HUDEP-2 (cell line): ENCODE measurements at regions not wholly inside any gene's neighbourhood (a gene's known extent, or its start where the extent isn't known, plus 50 kb on each side); places are given as distances from the start of the nearest gene placed in this dataset.
"Not testable (repeated sequence)": the region's sequence is repeated elsewhere in the genome, so short reads cannot be mapped to it uniquely, and the experiment has no call there.

ENCODE experiments used
- DNase-seq, 76 experiments: peaks; one replicate each; lab custom pipeline; 2025; ENCODE audit not compliant: unreplicated experiment in 76 of 76; lab: John Stamatoyannopoulos, UW

DNA sequence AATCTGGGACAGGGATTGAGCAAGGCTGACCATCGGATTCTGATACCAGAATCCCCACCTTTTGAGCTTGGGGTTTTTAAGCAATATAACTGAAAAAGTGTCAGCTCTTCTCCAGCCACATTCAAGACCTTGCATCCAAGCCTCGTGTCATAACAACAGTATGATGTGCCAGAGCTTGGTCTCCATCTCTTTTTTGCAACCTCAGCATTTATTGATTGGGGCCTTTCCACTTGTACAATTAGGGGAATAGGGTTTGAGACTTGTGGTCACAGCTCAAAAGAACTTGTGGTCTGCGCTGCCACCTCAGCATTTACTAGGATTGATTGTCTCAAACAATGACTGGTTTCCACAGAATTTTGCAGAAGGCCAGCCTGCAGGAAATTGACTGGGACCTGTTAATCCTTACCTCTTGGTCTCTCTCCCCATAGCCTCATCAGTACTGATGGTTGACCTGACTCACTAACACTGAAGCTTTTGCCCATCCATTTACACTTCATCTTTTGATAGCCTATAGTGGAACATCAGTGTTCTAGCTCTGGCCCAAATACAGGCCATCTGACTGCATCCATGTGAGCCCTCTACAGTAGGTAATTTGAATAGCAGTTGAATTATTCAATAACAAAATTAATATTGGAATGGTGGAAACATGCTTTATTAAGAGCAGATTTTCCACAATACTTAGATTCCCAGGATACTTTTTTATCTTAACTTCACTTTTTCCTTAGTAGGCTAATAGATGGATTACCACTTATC is 381.6 kb upstream of the PRR16 start:
- no peak for DNase-seq

DNA sequence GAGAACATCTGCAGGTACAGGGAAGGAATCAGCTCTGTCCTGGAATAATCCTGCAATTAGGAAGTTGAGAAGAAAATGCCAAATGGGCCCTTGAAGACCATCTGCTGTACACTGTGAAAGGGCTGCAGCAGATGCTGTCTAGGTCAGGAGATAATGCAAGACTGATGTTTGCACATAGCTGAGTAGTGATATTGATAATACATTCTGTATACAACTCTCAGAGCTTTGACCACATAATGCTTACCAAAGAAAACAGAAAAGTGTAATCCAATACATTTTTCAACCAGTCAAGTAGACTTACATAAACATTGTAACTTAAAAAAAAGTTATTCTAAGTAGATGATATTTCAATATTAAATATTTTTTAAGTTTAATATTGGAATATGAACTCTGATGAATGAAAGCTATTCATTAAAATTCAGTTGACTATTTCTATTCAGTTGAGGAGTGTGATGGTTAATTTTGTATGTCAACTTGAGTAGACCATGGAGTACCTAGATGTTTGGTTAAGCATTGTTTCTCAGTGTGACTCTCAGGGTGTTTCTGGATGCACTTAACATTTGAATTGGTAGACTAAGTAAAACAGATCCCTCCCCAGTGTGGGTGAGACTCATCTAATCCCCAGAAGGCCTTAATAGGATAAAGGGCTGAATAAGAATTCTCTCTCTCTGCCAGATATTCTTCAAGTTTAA is 380.1 kb upstream of the PRR16 start:
- no peak for DNase-seq

DNA sequence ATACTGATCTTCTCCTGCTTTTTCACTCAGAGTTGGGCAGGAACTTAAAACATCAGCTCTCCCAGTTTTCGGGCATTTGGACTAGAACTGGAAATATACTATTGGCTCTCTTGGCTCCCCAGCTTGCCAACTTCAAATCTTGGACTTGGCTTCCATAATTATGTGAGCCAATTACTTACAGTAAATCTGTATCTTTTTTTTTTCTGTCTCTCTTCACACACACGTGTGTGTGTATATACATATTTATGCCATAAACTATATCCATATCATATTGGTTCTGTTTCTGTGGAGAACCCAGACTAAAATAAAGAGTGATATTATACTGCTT is 379.6 kb upstream of the PRR16 start:
- DNase-seq, result no peak

DNA sequence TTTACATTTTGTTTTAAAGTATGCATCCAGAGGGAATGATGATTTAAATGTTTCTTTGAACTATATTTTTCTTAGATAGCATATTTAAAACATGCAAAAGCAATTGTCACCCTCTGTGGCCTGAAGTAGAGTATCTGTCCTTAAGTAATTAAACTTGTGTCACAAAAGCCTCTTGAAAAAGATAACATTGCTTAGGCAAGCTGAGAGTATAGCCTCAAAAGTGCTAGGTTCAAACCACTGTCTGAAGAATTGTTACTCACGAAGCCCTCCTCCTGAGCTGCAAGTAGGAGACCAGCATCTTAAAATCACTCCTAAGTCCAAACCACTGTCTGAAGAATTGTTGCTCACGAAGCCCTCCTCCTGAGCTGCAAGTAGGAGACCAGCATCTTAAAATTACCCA is 378.0 kb upstream of the PRR16 start:
- DNase-seq, result no peak

DNA sequence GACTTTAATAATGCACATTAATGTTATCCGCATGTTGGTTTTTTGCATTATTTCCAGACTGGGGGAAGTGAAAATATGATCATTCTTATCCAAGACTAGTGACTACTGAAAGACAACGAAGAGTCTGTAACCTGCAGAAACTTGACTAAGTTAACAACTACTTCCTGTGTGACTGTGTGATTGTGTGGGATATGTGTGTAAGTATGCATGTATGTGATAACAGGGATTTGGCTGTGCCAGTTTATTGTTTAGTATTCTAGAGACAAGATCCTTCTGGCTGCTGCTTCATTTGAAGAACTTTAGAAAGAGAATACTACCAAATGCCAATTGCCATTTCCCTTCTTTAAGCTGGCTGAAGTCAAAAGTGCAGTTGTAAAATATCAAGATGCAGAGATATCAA is 375.7 kb upstream of the PRR16 start:
- no peak for DNase-seq

DNA sequence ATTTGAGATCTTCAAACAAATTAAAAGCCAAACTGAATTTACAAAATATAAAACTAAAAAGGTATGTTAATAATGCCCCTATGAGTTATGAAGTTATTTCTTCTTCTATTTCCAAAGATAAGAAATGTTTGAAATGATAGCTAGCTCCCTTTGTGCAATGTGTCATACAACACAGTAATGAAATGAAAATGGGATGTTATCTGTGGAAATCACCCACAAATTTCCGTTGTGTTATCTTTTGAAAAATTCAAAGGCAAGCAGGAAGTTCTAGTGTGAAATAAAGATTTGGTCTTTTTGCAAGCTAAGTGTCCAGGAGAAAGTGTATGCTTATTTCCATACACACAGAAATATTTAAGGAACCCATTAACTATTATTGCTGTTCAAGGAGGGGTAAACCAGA is 375.3 kb upstream of the PRR16 start:
- peak in 8 of 76 experiments; percentile 1 to 31 (median 4) for DNase-seq

DNA sequence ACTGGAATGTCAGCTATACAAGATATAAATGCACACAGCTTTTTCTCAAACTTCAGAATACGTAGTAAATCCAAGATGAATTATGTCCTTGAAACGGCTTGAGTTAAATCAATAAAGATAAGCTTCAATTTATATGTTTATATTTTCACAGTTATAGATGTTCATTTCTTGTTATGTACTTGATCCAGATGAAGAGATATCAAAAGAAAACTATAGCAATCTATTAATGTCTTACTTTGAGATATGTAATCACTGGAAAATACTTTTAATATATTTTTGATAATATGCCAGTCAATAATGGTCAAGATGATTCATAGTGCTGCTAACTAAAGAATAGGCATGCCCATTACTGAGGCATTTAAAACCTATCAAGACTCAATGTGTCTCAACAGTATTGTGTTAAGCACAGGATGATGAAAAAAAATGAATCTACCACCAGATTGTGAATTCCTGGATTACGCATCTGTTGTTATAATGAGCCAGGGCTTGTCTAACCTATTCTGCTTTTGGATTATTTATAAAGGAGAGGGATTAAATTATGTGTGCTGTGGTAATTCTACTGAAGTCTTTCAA is 372.6 kb upstream of the PRR16 start:
- DNase-seq, result no peak

DNA sequence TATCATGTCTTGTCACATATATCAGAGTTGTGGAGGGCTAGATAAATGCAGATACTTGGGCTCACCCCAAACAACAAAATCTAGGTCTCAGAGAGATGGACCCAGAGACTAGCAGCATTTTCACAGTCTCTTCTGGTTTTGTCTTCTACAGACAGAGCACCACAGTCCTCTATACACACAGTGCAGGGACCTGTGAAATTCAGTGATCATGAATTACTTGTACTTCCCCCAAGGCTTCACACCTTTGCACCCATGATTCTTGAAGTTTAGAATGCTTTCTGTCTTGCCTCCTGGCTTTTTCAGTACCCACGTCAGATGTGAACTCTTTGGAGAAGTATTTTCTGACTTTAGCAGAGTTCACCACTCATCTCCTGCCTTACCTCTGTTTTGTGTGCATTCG is 371.5 kb upstream of the PRR16 start:
- no peak for DNase-seq

DNA sequence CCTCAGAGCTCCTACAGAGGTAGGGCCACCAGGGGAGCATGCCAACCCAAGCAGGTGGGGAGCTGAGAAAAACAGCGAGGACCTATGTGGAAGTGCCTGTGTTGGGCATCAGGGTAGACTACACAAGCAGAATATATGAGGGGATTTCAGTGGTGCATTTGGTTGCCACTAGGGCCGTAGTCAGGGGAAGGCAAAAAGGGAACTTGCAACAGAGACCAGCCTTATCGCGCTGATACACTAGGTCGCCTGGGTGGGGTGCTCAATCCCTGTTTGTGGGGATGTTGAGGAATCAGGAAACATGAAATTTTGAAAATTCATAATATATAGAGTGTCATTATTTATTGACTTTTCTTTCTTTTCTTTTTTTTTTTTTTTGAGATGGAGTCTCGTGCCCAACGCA is 370.9 kb upstream of the PRR16 start:
- peak in 5 of 76 experiments; percentile 3 to 14 (median 10) for DNase-seq

DNA sequence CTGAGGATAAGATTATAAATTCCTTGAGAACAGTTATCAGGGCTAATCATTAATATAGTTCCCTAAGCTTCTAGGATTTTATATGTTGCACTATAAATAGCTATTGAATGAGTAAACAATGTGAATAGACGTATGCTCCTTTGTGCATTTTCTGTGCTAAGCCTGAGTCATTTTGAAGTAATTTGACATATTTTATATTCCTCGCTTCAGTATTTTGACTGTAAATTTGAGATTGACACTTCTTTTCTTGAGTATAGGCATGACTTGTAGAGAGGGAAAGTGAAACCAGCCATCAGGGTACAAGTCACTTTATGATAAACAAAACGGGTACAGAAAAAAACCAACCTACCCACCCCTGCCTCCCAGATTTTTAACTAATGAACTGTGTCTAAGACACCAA is 367.7 kb upstream of the PRR16 start:
- no peak for DNase-seq

DNA sequence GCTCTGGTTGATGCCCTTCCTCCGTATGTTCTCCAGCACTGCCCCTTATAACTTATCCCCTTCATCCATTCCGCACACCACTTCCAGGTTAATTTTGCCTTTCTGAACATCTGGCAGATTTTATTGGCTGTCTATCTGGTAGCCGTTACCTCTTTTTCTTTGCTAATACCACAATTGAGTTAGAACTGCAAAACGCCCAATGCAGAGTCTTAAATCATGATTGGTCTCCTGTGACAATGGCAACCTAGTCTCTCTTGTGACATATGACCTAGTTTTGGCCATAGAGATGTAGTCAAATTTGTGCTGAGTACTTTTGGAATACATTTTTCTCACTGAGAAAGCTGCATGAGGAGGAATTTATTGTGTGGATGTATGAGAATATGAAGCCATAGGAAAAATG is 365.7 kb upstream of the PRR16 start:
- no peak for DNase-seq

DNA sequence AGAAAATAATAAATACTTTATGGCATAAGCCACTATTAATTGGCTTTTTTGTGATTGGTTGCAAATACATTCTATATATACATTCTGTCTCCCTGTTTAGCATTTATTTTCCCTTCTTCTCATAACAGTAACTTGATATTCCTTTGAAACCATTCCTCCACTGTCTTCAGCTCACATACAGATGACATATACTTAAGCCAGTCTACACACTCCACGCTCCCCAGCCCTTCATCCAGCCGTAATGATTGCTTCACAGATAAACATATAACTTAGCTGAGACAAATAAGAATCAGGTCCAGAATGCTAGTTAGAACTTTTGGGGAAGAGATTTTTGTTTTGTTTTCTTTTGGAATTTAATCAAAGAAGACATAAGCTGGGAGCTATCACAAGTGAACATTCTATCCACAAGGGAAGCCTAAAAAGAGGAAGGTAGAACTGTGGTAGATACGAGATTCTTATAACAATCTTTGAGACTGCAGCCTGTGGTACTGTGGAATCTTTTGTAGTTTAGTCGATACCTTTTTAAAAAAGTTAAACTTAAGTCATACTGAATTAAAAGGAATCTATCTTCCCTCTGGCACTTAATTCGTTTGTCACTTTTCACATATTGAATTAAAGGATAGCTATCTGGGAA is 365.1 kb upstream of the PRR16 start:
- DNase-seq, result no peak

DNA sequence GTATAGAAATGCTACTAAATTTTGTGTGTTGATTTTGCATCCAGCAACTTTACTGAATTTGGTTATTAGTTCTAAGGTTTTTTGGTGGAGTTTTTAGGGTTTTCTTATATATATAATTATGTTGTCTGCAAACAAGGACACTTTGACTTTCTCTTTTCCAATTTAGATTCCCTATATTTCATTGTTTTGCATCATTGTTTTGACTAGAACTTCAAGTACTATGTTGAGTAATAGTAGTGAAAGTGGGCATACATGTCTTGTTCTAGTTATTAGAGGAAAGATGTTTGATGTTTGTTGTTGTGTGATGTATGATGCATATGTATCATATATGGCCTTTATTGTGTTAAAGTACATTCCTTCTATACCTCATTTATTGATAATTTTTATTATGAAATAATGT is 362.3 kb upstream of the PRR16 start:
- DNase-seq, result no peak

DNA sequence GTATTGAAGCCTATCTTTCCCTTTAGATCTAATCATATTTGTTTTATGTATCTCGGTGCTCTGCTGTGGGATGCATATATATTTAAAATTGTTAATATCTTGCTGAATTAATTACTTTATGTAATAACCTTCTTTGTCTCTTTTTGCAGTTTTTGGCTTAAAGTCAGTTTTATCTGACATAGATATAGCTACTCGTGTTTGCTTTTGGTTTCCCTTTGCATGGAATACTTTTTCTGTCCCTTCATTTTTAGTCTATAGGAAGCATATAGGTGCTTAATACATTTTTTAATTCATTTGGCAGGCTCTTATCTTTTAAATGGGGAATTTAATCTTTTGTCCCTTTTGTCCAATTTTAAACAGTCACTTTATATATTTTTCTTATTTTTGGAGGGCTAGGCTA is 360.6 kb upstream of the PRR16 start:
- no peak for DNase-seq

DNA sequence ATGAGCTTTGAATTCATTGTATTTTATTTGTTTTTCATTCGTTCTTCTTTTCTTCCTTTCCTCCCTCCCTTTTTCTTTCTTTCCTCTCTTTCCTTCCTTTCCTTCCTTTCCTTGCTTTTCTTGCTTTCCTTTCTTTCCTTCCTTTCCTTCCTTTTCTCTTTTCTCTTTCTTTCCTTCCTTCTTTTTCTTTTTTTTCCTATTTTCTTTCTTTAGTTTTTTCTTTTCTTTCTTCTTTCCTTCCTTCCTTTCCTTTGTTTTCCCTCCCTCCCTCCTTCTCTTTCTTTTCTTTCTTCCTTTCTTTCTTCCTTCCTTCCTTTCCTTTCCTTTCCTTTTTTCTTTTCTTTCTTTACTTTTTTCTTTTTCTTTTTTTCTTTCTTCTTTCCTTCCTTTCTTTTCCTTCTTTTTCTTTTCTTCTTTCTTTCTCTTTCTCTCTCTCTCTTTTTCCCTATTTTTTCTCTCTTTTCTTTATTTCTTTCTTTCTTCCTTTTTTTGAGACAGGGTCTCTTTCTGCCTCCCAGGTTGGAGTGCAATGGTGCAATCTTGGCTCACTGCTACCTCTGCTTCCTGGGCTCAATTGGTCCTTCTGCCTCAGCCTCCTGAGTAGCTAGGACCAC is 357.1 kb upstream of the PRR16 start:
- DNase-seq, result no peak

DNA sequence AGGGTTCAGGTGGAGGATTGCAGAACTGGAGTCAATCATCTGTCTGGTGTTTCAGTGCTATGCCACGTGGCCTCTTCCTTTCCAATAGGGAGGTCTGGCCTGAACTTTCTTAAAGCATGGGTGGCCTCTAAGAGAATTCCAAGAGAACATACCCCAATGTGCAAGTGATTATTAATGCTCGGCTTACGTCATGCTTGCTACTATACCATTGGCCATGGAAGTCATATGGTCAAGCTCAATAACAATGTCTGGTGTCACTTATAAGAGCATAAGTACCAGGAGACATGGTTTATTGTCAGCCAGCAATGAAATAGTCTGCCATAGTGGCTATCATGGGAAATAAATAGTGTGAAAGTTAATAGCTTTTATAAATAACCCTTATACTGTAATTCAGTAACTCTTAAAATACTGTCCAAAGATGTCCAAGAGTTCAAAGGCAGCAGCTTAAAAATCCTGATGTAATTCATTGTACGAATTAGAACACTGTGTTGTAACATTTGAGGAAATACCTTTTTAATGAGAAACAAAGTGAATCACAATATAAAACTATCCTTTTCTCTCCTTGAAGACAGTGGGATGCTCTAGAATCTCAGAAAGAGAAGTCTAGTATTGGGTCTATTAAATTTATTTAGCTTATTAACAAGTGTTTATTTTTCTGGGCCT is 355.4 kb upstream of the PRR16 start:
- DNase-seq, result no peak

DNA sequence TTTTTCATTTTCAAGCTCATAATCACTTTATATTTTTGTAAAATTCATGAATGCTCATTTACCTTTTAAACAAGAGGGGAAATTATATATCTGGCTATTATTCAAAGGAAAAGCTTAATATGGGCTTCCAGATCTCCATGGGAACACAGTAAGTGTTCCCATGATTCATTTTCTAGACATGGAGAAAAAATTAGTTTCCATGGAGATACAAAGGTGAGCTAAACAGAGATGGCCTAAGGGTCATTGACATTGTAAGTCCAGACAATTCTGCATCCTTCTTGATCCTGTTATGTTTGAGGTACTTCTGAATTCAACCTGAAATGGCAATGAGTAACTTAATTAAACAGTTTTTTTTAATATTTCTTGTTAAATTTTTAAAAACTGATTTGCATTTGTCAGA is 341.4 kb upstream of the PRR16 start:
- no peak for DNase-seq

DNA sequence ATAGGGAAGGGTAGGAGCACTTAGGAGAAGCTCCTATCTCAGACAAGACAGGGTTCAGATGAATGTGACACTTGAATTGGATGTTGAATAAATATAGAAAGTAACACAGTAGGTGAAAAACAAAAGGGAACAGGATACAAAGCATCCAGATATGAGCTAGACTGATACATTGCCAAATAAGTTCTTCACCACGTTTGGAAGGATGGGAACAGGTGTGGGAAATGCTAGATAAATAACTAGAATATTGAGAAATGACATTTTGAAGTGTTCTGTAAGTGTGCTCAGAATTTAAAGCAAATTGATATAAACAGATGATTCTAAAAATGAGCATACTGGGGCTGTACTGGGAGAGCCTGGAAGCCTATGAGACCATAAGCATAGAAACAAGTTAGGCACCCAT is 340.1 kb upstream of the PRR16 start:
- no peak for DNase-seq

DNA sequence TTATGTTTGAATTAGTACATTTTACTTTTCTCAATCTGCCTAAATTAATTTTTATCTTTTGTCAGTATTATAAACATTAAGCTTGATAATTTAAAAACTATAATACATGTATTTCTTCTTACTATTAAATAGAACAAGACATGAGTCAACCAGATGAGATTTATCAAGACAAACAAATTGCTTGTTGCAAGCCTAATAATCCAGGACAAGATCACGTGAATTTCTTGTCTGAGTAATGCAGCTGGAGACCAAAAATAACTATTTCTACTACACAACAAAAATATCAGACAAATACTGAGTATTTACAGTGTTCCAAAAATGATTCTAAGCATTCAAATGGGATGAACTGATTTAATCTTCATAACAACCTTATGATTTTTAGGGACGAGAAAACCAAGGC is 339.1 kb upstream of the PRR16 start:
- no peak for DNase-seq

DNA sequence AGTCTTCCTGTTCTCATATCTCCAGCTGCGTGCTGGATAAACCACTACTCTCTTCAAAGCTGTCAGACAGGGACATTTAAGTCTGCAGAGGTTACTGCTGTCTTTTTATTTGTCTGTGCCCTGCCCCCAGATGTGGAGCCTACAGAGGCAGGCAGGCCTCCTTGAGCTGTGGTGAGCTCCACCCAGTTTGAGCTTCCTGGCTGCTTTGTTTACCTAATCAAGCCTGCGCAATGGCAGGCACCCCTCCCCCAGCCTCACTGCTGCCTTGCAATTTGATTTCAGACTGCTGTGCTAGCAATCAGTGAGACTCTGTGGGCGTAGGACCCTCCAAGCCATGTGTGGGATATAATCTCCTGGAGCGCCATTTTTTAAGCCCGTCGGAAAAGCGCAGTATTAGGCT is 331.8 kb upstream of the PRR16 start:
- not testable (repeated sequence) for DNase-seq

DNA sequence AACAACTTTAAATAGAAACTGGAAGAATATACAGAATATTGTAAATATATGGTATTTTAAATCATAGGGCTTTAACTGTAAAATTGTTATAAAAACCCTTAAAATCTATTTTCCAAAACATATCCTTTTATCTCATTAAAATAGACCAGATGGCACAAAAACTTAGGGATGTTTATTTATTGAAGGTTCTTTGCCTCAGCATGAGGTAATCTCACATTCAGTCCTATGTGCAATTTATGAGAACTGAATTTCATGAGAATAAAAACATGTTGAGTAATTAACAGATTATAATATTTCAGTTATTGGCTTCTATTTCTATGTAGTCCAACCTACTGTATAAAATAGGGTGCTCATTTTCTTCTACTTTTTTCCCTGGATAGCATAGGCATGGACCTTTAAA is 329.2 kb upstream of the PRR16 start:
- DNase-seq, result no peak
